SK-N-SH treated with all-trans-retinoic acid at 6 μM for 48 hours (cell line): ENCODE measurements at regions not wholly inside any gene's neighbourhood (a gene's known extent, or its start where the extent isn't known, plus 50 kb on each side); places are given as distances from the start of the nearest gene placed in this dataset.

Experiments
- OSR1 ChIP-seq: fragments of 250-450 bp; sonication (Bioruptor Pico); IDR thresholded peaks from 2 replicates; pipeline ENCODE4 v1.8.0; 2022; ENCODE audit warnings: moderate library complexity, mild to moderate bottlenecking, inconsistent platforms
- ZFP30 ChIP-seq: fragments of 450-650 bp; formaldehyde crosslinking; IDR thresholded peaks from 2 replicates; pipeline ENCODE4 v1.5.0; 2022; ENCODE audit warnings: mild to moderate bottlenecking, moderate library complexity
- TF ChIP-seq, protein P1 (sequence below): fragments of 250-450 bp; sonication (Bioruptor Pico); IDR thresholded peaks from 2 replicates; pipeline ENCODE4 v1.8.0; 2020; ENCODE audit warnings: mild to moderate bottlenecking, moderate library complexity, borderline replicate concordance

DNA sequence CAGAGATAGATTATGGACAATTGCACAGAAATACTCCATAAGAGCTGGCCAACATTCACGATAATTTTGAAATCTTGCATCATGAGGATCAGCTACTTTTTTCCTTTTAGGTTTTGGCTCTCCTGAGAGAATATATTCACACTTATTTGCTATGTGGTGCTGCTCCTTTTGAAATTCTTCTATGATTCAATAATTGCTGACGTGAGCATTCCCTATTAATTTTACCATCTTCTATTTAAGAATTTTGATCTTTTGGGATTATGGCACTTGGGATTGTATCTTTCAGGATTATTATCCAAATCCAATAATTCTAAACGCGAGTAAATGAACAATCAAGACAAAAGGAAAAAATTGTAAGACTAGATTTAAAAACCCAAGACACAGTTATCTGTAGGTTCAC, 358.8 kb downstream of the ELAVL2 start:
- TF ChIP-seq, protein P1, sequence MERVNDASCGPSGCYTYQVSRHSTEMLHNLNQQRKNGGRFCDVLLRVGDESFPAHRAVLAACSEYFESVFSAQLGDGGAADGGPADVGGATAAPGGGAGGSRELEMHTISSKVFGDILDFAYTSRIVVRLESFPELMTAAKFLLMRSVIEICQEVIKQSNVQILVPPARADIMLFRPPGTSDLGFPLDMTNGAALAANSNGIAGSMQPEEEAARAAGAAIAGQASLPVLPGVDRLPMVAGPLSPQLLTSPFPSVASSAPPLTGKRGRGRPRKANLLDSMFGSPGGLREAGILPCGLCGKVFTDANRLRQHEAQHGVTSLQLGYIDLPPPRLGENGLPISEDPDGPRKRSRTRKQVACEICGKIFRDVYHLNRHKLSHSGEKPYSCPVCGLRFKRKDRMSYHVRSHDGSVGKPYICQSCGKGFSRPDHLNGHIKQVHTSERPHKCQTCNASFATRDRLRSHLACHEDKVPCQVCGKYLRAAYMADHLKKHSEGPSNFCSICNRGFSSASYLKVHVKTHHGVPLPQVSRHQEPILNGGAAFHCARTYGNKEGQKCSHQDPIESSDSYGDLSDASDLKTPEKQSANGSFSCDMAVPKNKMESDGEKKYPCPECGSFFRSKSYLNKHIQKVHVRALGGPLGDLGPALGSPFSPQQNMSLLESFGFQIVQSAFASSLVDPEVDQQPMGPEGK, result no peak
- no peak for TF ChIP-seq ZFP30
- no peak for TF ChIP-seq OSR1 (CRISPR knock-in tag)
